C4-2B (cell line): ENCODE measurements at regions not wholly inside any gene's neighbourhood (a gene's known extent, or its start where the extent isn't known, plus 50 kb on each side); places are given as distances from the start of the nearest gene placed in this dataset.

Experiments
- H3K27ac ChIP-seq: fragments of 450-650 bp; 2 replicates; pipeline ENCODE4 v1.5.1; 2017
- CTCF ChIP-seq: fragments of 450-650 bp; conservative IDR thresholded peaks from 2 replicates; pipeline ENCODE4 v1.5.1; 2017; ENCODE audit warnings: mild to moderate bottlenecking
- ZFX ChIP-seq: fragments of 450-650 bp; IDR thresholded peaks from 2 replicates; pipeline ENCODE4 v1.6.1; 2017

DNA sequence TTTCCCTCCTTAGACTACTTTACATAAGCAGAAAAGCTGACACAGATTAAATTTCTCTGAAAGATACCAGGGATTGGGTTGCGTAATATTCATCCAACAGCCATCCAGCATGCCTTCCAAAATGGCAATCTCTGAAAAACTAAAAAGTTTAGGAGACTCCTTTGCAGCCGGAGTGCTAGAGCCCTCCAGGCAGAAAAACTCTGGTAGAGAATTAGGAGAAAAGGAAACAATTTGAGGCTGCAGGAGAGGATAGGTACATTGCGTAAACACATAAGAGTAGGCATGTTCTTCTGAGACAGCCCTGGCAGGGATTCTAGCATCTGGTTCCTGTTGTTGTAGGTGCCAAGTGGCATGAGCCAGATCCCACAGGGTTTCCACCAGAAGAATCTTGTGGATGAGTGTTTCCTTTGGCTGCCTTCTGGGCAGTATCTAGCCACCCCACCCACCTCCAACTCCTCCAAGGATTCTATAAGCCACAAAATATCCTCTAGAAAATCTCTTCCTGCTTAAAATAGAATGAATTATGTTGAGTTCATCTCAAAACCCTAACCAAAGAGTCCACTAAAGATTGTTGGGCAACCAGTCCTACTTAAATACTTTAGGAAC is 402.4 kb downstream of the HGF start:
- H3K27ac ChIP-seq = no peak overlapping the region
- TF ChIP-seq CTCF (no peak), ZFX (no peak)

- TF ChIP-seq CTCF (no peak), ZFX (no peak)
- no peak overlapping the region for H3K27ac ChIP-seq
Observed at GRCh38 chr7:81366546-81366945, 403.3 kb downstream of the HGF start.

DNA sequence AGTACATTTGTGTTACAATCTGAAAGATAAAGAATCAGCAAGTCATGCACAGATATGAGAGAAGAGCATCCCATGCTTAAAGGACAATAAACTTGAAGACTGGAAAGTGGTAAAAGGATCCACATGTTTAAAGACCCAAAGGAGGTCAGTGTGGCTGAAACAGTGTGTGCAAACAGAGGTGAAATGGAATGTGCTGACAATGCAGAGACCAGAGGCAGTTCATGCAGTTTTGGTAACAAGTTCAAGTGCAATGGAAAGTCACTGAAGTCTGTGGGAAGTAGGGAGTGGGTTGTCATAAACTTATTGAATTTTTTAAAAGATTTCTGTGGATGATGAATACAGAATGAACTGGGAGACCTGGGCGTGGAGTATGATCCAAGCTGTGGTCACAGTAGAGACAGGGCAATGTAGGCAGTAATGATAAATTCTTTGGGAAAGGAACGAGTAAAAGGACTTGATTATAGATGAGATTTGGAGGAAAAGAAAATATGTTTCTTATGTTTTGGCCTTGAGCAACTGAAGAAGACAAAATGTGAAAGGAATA is 408.0 kb downstream of the HGF start:
- no peak for TF ChIP-seq ZFX
- no peak for TF ChIP-seq CTCF
- H3K27ac ChIP-seq = no peak overlapping the region

- TF ChIP-seq ZFX (no peak), CTCF (no peak)
- no peak overlapping the region for H3K27ac ChIP-seq
Observed at GRCh38 chr7:81355911-81356310, 413.9 kb downstream of the HGF start.

DNA sequence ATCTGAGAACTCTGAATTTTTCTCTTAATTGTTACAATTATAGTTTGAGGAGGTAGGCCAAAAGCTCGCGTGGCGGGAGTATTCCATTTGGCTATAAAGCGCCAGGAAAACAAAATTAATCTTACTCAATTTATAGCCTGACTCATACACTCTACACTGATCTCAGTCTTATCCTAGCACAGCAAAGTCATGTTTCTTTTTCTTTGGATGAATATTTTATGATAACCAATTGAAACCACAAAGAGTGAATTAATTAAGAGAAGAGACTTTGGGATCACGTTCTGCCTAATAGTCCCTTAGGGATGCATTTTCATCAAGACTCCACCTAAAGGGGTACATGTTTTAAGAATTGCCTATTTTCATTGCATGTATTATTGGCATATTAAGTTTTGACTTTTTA is 420.8 kb downstream of the HGF start:
- TF ChIP-seq CTCF (no peak), ZFX (no peak)
- no peak overlapping the region for H3K27ac ChIP-seq

DNA sequence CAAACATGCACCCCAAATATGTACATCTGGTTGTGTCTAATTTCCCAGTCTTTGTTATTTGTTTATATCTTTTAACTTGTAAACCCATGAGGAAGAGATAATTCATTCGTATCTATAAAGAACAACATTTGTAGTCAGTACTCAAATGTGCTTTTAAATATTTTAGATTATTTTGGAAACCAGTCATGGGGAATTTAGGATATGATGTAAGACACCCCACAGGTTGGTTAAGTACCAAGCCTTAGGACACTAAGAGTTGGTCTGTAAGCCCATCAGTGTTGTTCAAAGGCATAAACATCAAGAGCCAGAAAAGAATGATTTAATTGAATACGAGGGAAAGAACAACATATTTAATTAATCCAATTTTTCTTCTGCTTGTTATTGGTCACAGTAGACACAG is 421.1 kb upstream of the SEMA3C start:
- no peak overlapping the region for H3K27ac ChIP-seq
- TF ChIP-seq ZFX = no peak
- TF ChIP-seq CTCF = no peak

- H3K27ac ChIP-seq = no peak overlapping the region
- TF ChIP-seq CTCF (no peak), ZFX (no peak)
Observed at GRCh38 chr7:81333536-81333935, 414.7 kb upstream of the SEMA3C start.
